GM12878 (cell line): ENCODE measurements at regions not wholly inside any gene's neighbourhood (a gene's known extent, or its start where the extent isn't known, plus 50 kb on each side); places are given as distances from the start of the nearest gene placed in this dataset.

Experiments
- ATAC-seq: fragments of 200-7000 bp; cut with Tn5 transposase; 3 replicates; pipeline ENCODE4 v1.9.1; 2020; ENCODE audit warnings: mild to moderate bottlenecking, moderate library complexity
- BruUV-seq: library from RNA; stranded (reverse); fragments of 400-500 nt; replicated peaks from 2 replicates; lab custom pipeline; 2021; lab: Mats Ljungman, UMichigan
- CTCF ChIA-PET: fragments of 300-600 bp; sonication (Branson Sonifier 250); formaldehyde crosslinking; extraction: SDS; loops from one replicate; lab custom pipeline; 2021; ENCODE audit warnings: inconsistent platforms; lab: Yijun Ruan, JAX
- POLR2A ChIA-PET: fragments of 350-600 bp; formaldehyde crosslinking; extraction: SDS; loops from one replicate; lab custom pipeline; 2021; ENCODE audit warnings: inconsistent platforms; lab: Charles Lee
- RAD21 ChIA-PET: fragments of 300-600 bp; sonication (Branson Sonifier 250); formaldehyde crosslinking; loops from one replicate; lab custom pipeline; 2023; ENCODE audit warnings: antibody characterized with exemption; ENCODE audit not compliant: unreplicated experiment; lab: Charles Lee
- SMC1A ChIA-PET: fragments of 300-600 bp; sonication (Branson Sonifier 250); formaldehyde crosslinking; loops from one replicate; lab custom pipeline; 2023; ENCODE audit not compliant: unreplicated experiment, uncharacterized antibody; lab: Charles Lee
- DNase-seq: peaks from one replicate; pipeline ENCODE4 v3.0.0-alpha.2; 2011; ENCODE audit warnings: low read depth, low spot score
- FAIRE-seq: peaks from 3 replicates; lab custom pipeline; 2011; peaks lifted over from hg19 to GRCh38; lab: Jason Lieb, UNC
- H2AFZ ChIP-seq: 2 replicates; pipeline ENCODE4 v1.6.0; 2011; ENCODE audit warnings: low read depth, low read length, control low read depth; ENCODE audit not compliant: control insufficient read depth
- H3K27ac ChIP-seq: 2 replicates; pipeline ENCODE4 v1.5.1; 2011; ENCODE audit warnings: control low read depth; ENCODE audit not compliant: control insufficient read depth, insufficient read depth
- H3K27me3 ChIP-seq, 2 experiments: replicated peaks in 1 of 2; 2 replicates each; pipeline versions ENCODE4 v1.6.0 to v1.6.1; 2011; ENCODE audit warnings: low read length in 1 of 2; ENCODE audit not compliant: control insufficient read depth in 2 of 2, insufficient read depth in 2 of 2
- H3K36me3 ChIP-seq, 2 experiments: 2 replicates each; pipeline ENCODE4 v1.5.1; 2011; ENCODE audit warnings: low read length in 1 of 2; ENCODE audit not compliant: control insufficient read depth in 2 of 2, insufficient read depth in 2 of 2
- H3K4me1 ChIP-seq: 2 replicates; pipeline ENCODE4 v1.6.1; 2011; ENCODE audit warnings: mild to moderate bottlenecking, low read length, moderate library complexity, mixed read lengths; ENCODE audit not compliant: control insufficient read depth, insufficient read depth
- H3K4me2 ChIP-seq: 2 replicates; pipeline ENCODE4 v1.6.0; 2011; ENCODE audit warnings: control low read depth; ENCODE audit not compliant: control insufficient read depth, insufficient read depth
- H3K4me3 ChIP-seq: fragments of 200-600 bp; sonication (generic); 2 replicates; pipeline ENCODE4 v1.5.1; 2016
- H3K79me2 ChIP-seq: 2 replicates; pipeline ENCODE4 v1.6.0; 2011; ENCODE audit warnings: low read length; ENCODE audit not compliant: control insufficient read depth, insufficient read depth
- H3K9ac ChIP-seq: 2 replicates; pipeline ENCODE4 v1.8.0; 2011; ENCODE audit warnings: low read length, control low read depth, mixed read lengths; ENCODE audit not compliant: control insufficient read depth, insufficient read depth
- H3K9me3 ChIP-seq: replicated peaks from 3 replicates; pipeline ENCODE4 v1.5.1; 2011; ENCODE audit warnings: mild to moderate bottlenecking, low read length; ENCODE audit not compliant: control insufficient read depth, insufficient read depth
- H4K20me1 ChIP-seq: 2 replicates; pipeline ENCODE4 v1.6.0; 2011; ENCODE audit not compliant: control insufficient read depth, insufficient read depth
- ATF7 ChIP-seq: fragments of 450-650 bp; IDR thresholded peaks from 2 replicates; pipeline ENCODE4 v1.6.1; 2016; ENCODE audit warnings: low read depth, mild to moderate bottlenecking
- BACH1 ChIP-seq: fragments of 450-650 bp; IDR thresholded peaks from 2 replicates; pipeline ENCODE4 v1.6.1; 2017; ENCODE audit warnings: mild to moderate bottlenecking, borderline replicate concordance
- E4F1 ChIP-seq: fragments of 450-650 bp; IDR thresholded peaks from 2 replicates; pipeline ENCODE4 v1.6.1; 2018; ENCODE audit warnings: borderline replicate concordance, mild to moderate bottlenecking; ENCODE audit not compliant: partially characterized antibody
- ESRRA ChIP-seq: IDR thresholded peaks from 2 replicates; pipeline ENCODE4 v1.6.1; 2012; ENCODE audit warnings: mild to moderate bottlenecking, low read length, improper control_type of control experiment
- IKZF2 ChIP-seq, 2 experiments: fragments of 450-650 bp; IDR thresholded peaks; 2 replicates each; pipeline ENCODE4 v1.6.1; 2017; ENCODE audit warnings: mild to moderate bottlenecking in 2 of 2, moderate library complexity in 2 of 2
- NFYA ChIP-seq: IDR thresholded peaks from 2 replicates; pipeline ENCODE4 v1.6.1; 2011; ENCODE audit warnings: low read depth, mild to moderate bottlenecking, low read length, improper control_type of control experiment, borderline replicate concordance
- NR2C2 ChIP-seq: IDR thresholded peaks from 2 replicates; pipeline ENCODE4 v1.6.1; 2011; ENCODE audit warnings: borderline replicate concordance, low read depth; ENCODE audit not compliant: control insufficient read depth, insufficient read length
- POLR2A ChIP-seq: IDR thresholded peaks from 2 replicates; pipeline ENCODE4 v1.6.1; 2011; ENCODE audit warnings: low read depth, mild to moderate bottlenecking, low read length
- RAD21 ChIP-seq: IDR thresholded peaks from 2 replicates; pipeline ENCODE4 v1.6.1; 2011; ENCODE audit warnings: mild to moderate bottlenecking, low read depth, low read length, moderate library complexity; ENCODE audit not compliant: insufficient read depth
- STAT3 ChIP-seq: IDR thresholded peaks from 2 replicates; pipeline ENCODE4 v1.6.1; 2011; ENCODE audit warnings: low read depth, low read length, improper control_type of control experiment
- WGBS: methylation state at CpG from one replicate; pipeline ENCODE4 v1.1.6; 2016; ENCODE audit warnings: low lambda C conversion rate; ENCODE audit not compliant: insufficient replicate concordance, insufficient coverage; ENCODE audit errors: missing lambda C conversion rate; 5-methylcytosine and 5-hydroxymethylcytosine counted together
- in situ Hi-C: fragments of 300-500 bp; cut with MboI; formaldehyde crosslinking; loops from 9 replicates; pipeline ENCODE4 v1.14.3; 2018; ENCODE audit warnings: mixed read lengths
- intact Hi-C: fragments of 100-400 bp; cut with micrococcal nuclease; formaldehyde crosslinking; loops from one replicate; pipeline ENCODE4 v1.14.2; 2022; ENCODE audit not compliant: unreplicated experiment
- TF ChIP-seq, protein P1 (sequence below): fragments of 450-650 bp; IDR thresholded peaks from 2 replicates; pipeline ENCODE4 v1.6.1; 2017; ENCODE audit warnings: borderline replicate concordance

GRCh38 chr11:115985896-115986295, 481.7 kb upstream of the CADM1 start:
- CTCF ChIA-PET: interaction anchor here (1.0 to 1.8 kb wide), 3 partner anchors 13 to 88 kb away, joined by 3 to 4 read pairs (median 3); no protein-coding TSS in a partner anchor
- in situ Hi-C loops: no loop called here

GRCh38 chr11:115984228-115984627, 480.0 kb upstream of the CADM1 start:
- POLR2A ChIA-PET: no interaction called here
- BruUV-seq: no TSS peak
- no peak overlapping the region for H3K4me2 ChIP-seq

More at GRCh38 chr11:115985896-115986295, 481.7 kb upstream of the CADM1 start:
- intact Hi-C loops: no loop called here
- no peaks in the 10 kb centered on the region for H3K36me3 ChIP-seq
- H3K4me3 ChIP-seq: no peak overlapping the region
- DNase-seq: no peak
- SMC1A ChIA-PET: interaction anchor here (3.3 to 3.5 kb wide), 2 partner anchors 11 to 56 kb away, joined by 13 to 14 read pairs; no protein-coding TSS in a partner anchor
- no peaks in the 10 kb centered on the region for H3K4me1 ChIP-seq
- RAD21 ChIA-PET: interaction anchor here (1.0 to 1.1 kb wide), 2 partner anchors 67 to 93 kb away, joined by 3 to 6 read pairs; no protein-coding TSS in a partner anchor
- no peak overlapping the region for H3K27ac ChIP-seq
- H4K20me1 ChIP-seq: no peaks in the 10 kb centered on the region
- BruUV-seq: no TSS peak
- no peak for TF ChIP-seq RAD21
- TF ChIP-seq ESRRA: no peak
- no peak for TF ChIP-seq IKZF2 (IDR thresholded peaks at IDR 0.05)
- no peak for TF ChIP-seq STAT3
- TF ChIP-seq POLR2A: no peak
- no peak for TF ChIP-seq NR2C2
- no peak for TF ChIP-seq ATF7
- TF ChIP-seq, protein P1, sequence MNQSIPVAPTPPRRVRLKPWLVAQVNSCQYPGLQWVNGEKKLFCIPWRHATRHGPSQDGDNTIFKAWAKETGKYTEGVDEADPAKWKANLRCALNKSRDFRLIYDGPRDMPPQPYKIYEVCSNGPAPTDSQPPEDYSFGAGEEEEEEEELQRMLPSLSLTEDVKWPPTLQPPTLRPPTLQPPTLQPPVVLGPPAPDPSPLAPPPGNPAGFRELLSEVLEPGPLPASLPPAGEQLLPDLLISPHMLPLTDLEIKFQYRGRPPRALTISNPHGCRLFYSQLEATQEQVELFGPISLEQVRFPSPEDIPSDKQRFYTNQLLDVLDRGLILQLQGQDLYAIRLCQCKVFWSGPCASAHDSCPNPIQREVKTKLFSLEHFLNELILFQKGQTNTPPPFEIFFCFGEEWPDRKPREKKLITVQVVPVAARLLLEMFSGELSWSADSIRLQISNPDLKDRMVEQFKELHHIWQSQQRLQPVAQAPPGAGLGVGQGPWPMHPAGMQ: no peak
- TF ChIP-seq, all 136 proteins: peak for 0
- no peaks in the 10 kb centered on the region for H3K79me2 ChIP-seq
- H3K9ac ChIP-seq: no peak overlapping the region
- H2AFZ ChIP-seq: no peak overlapping the region
- no peaks in the 10 kb centered on the region for H3K9me3 ChIP-seq
- POLR2A ChIA-PET: interaction anchor here (1.3 kb wide), 1 partner anchor 9 kb away, joined by 3 read pairs; no protein-coding TSS in a partner anchor
- FAIRE-seq (no peak), ATAC-seq (no peak)
- 89% methylated on average over 6 of the region's 6 CpGs for WGBS
- H3K27me3 ChIP-seq: no peaks in the 10 kb centered on the region
- H3K4me2 ChIP-seq: no peak overlapping the region

More at GRCh38 chr11:115984228-115984627, 480.0 kb upstream of the CADM1 start:
- no peaks in the 10 kb centered on the region for H4K20me1 ChIP-seq
- no peak overlapping the region for H3K4me3 ChIP-seq
- RAD21 ChIA-PET: interaction anchor here (1.0 to 1.3 kb wide), 2 partner anchors 9 to 114 kb away, joined by 3 read pairs; no protein-coding TSS in a partner anchor
- no peak for ATAC-seq
- CTCF ChIA-PET: interaction anchor here (0.6 to 1.8 kb wide), 6 partner anchors 46 to 233 kb away, joined by 3 to 4 read pairs (median 4); no protein-coding TSS in a partner anchor
- intact Hi-C loops (no loop called here), in situ Hi-C loops (no loop called here)
- no peak overlapping the region for H3K9ac ChIP-seq
- H3K4me1 ChIP-seq: no peaks in the 10 kb centered on the region
- WGBS: 79% methylated on average over 2 of the region's 2 CpGs
- no peak overlapping the region for H2AFZ ChIP-seq
- H3K9me3 ChIP-seq: no peaks in the 10 kb centered on the region
- H3K79me2 ChIP-seq: no peaks in the 10 kb centered on the region
- no peak overlapping the region for H3K27ac ChIP-seq
- H3K27me3 ChIP-seq: no peaks in the 10 kb centered on the region
- TF ChIP-seq RAD21 (peak; percentile 24; the same call in 1 of the 2 replicates), BACH1 (no peak), E4F1 (no peak), NFYA (no peak)
- no peaks in the 10 kb centered on the region for H3K36me3 ChIP-seq
- DNase-seq: no peak
- FAIRE-seq: no peak
- SMC1A ChIA-PET: interaction anchor here (1.0 to 3.5 kb wide), 9 partner anchors 8 to 91 kb away, joined by 3 to 14 read pairs (median 4); no protein-coding TSS in a partner anchor
